GM18868 (cell line): ENCODE measurements at regions not wholly inside any gene's neighbourhood (a gene's known extent, or its start where the extent isn't known, plus 50 kb on each side); places are given as distances from the start of the nearest gene placed in this dataset.

Experiments
- ATAC-seq: cut with Tn5 transposase; IDR thresholded peaks from one replicate; pipeline ENCODE4 v1.9.1; 2021; ENCODE audit warnings: mild to moderate bottlenecking, moderate library complexity; ENCODE audit not compliant: unreplicated experiment

DNA sequence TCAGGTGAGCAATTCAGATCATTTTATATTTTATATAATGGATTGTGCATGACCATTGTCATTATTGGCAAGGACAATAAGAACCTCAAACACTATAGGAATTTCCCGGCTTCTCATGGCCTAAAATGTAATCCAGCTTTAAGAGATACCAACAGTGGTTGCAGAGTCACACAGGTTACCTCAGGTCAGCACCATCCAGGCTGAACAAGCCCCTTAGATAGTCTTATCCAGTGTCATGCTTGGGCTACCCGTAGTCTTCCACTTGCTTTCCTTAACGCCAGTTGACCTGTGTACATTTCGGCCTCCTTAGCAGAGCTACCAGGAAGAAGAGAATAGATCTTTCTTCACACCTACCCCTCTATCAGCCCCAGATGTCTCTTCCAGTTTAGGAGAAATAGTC lies 293.3 kb upstream of the SYT4 start:
- ATAC-seq = no peak

DNA sequence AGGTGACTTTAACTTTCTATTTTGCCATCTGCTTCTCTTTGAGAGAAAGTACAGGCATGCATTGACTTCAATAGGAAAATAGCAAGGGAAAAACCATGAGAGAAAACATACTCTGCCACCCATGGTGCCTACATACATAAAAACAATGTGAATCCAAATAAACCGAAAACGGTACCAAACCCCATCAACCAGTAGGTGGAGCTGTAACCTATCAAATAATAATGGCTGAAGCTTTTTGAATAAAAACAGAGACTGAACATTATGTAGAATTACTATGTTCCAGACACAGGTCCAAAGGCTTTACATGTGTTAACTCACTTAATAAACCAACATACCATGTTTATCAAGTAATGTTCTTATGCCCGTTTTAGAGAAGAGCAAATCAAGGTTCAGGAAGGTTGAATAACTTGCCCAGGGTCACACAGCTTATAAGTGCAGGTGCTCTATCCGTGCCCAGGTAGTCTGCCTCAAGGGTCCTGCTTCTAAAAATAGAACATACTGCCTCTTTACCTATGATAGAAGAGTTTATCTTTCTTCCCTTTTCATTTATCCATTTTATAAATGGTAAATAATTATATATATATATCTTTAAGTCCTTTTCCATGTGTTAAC lies 293.9 kb upstream of the SYT4 start:
- ATAC-seq = peak; percentile 57

GRCh38 chr18:43572163-43572562 lies 294.9 kb upstream of the SYT4 start:
- peak; percentile 81 for ATAC-seq

DNA sequence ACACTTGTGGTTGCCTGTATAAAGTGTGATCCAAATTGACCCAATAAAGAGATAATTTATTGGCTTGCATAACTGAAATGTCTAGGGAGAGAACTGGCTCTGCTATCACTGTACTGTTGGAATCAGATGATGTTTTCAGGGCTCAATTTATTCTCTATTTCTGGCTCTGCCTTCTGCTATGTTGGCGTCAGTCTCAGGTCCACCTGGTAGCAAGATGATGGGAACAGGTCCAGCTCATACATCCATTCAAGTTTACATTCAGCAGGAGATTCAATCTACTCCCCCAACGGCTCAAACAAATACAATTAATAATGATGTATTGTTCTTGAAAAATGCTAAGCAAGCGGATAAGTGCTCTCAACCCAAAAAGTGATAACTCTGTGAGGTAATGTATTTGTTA lies 297.7 kb upstream of the SYT4 start:
- ATAC-seq = no peak

- ATAC-seq = no peak
Observed at GRCh38 chr18:43578211-43578610, 300.9 kb upstream of the SYT4 start.

- ATAC-seq = no peak
Observed at GRCh38 chr18:43578706-43579105, 301.4 kb upstream of the SYT4 start.

DNA sequence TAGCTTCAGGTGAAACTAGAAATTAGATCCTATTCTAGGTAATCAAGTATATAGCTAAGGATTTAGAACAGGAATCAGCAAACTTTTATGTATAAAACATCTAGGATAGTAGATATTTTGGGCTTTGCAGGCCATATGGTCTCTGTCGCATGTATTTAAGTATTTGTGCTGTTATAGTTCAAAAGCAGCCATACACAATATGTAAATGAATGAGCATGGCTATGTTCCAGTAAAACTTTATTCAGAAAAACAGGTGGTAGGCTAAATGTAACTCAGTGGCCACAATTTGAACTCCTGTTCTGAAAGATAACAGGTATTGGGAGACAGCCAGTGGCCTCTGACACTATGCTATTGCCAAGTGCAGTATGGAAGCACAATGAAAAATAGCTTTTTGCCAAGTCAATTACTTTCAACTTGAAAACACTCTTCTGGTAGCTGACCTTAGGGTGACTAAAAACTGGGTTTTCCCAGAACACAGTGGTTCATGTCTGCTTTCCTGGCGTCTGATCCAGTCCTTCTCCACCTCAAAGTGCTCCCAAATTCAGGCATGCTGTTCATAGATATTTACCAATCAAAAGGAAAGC lies 304.7 kb upstream of the SYT4 start:
- no peak for ATAC-seq

GRCh38 chr18:43587538-43588153 lies 310.4 kb upstream of the SYT4 start:
- peak; percentile 77 for ATAC-seq

- ATAC-seq = no peak
Observed at GRCh38 chr18:43588838-43589237, 311.5 kb upstream of the SYT4 start.

GRCh38 chr18:43589611-43590151 lies 312.4 kb upstream of the SYT4 start:
- ATAC-seq = no peak

GRCh38 chr18:43590182-43590903 lies 313.1 kb upstream of the SYT4 start:
- no peak for ATAC-seq

DNA sequence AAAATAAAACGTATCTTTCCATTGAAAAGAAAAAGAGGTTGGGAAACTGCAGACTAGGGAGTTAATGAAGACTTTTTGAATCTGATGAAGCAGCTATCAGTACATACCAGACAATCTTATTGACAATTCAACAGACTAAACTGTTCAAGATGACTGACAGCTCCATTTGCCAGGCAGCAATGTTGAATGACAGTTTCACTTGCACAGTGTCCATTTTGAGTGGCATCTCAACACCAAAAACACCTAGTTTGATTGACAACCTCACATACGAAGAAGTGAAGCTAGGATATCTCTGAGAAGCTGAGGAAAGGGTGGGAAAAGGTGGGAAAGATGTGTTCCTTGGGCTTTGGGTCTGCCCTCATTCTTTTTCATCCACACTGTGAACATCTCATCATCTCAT lies 315.0 kb upstream of the SYT4 start:
- no peak for ATAC-seq

DNA sequence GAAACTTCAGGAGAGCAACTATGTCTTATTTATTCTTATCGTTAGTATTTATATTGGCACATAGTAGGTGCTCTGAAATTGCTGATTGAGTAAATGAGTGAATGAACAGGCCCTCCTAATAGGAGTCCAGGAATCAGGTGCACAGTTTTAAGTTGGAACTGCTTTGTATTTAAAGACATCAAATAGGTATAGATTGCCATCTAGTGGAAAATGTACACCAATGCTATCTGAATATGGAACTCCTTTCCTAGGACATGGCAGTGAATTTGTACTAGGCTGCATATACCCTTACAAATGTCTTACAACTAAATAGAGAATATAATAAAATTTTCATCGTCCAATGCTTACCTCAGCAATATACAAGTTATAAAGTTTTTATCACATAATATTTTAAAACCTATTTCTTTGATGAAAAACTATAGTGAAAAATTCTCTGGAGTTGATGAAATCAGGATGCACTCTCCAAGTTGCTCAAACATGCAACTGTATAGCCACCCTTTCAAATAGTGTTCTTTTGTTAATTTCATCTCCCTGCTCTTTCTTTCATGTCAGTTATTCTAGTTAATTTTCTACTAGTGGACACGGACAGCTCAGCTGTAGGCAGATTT lies 318.9 kb upstream of the SYT4 start:
- peak; percentile 88 for ATAC-seq

- no peak for ATAC-seq
Observed at GRCh38 chr18:43601432-43601831, 324.1 kb upstream of the SYT4 start.

DNA sequence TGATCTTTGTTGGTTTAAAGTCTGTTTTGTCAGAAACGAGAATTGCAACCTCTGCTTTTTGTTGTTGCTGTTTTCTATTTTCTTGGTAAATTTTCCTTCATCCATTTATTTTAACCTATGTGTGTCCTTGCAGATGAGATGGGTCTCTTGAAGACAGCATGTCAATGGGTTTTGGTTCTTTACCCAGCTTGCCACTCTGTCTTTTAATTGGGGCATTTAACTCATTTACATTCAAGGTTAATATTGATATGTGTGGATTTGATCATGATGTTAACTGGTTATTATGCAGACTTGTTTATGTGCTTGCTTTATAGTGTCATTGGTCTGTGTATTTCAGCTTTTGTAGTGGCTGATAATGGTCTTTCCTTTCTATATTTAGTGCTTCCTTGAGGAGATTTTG lies 327.9 kb upstream of the SYT4 start:
- ATAC-seq = no peak

- ATAC-seq = no peak
Observed at GRCh38 chr18:43606795-43607194, 329.5 kb upstream of the SYT4 start.

DNA sequence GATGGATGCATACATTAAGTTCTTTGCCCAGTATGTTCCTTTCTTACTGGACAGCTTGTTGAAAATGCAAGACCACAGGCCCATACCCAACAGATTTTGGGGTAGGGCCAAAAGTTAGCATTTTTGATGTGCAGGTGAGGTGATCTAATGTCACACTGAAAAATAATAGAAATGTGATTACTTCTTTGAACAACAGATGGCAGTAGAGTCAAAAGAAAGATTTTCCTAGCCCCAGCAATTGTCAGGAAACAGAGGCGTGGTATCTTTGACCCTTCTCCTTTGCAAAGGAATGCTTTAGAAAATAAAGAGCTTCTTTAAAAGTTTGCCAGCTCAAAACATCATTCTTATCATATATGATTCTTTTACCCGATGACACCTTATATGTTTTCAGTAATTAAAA lies 343.6 kb upstream of the SYT4 start:
- peak; percentile 88 for ATAC-seq

DNA sequence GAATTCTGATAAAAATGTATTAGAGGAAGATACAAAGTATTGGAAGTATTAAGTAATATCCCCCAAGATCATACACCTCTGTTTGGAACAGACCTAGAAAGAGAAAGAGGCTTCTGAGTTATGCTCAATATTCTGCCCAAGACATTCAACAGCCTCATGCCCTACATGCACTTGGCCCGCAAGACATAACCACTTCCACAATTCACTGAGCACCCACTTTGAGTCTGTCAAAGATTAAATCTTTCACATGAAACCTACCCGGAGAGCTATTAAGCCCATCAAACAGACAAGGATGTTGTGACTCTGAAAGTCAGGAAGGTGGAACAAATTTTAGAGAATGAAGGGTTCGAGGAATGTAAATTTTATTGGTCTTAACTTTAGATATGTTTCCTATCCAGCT lies 344.7 kb upstream of the SYT4 start:
- no peak for ATAC-seq

DNA sequence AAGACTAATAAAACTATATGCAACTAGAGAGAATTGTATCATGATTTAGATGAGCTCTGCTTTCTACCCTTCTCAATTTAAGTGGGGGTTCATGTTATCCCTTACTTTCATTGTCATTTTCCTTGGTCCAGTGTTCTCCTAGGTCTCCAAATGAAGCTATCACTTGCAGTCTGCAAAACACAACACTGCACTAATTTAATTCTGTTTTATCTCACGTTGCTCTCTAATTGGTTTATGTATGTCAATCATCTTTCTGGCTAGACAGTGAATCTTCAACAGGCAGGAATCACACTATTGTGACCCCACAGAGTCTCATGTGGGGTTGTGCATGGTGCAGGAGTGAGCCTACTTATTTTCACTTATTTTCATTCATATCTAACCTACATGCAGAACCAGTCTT lies 348.3 kb upstream of the SYT4 start:
- no peak for ATAC-seq

- no peak for ATAC-seq
Observed at GRCh38 chr18:43627848-43628530, 350.7 kb upstream of the SYT4 start.

DNA sequence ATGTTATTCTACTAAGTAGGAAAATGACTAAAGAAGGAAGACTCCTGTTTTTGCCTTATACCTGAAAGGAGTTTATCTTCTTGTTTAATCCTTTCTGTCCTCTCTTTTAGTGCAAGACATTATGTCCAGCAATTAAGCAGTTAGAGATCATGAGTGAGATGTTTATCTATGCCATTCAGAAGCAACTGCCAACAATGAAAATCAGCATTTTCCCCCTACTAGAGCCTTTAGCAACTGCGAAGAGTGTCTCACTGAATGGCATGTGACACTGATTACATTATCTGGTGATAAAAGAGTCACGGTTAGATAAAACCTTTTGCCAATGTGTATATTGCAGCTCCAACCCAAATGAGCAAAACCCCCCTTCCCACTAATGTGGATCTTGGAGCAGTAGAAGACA lies 357.7 kb upstream of the SYT4 start:
- no peak for ATAC-seq
